ENCODE measurements at regions not wholly inside any gene's neighbourhood (a gene's known extent, or its start where the extent isn't known, plus 50 kb on each side); places are given as distances from the start of the nearest gene placed in this dataset.

GRCh38 chr2:128409326-128410034 lies 90.8 kb upstream of the HS6ST1 start:
- ChIA-PET CTCF (no interaction called here), POLR2A (ENCODE audit: unreplicated experiment) (no interaction called here)
- no TSS peak for BruUV-seq (replicated peaks)
- Histone ChIP-seq H3K4me3 (no peak overlapping the region), H2AFZ (no peak overlapping the region), H3K79me2 (ENCODE audit: low read depth) (no peaks in the 10 kb centered on the region), H4K20me1 (ENCODE audit: insufficient read depth) (no peaks in the 10 kb centered on the region), H3K4me2 (no peak overlapping the region), H3K9me3 (ENCODE audit: insufficient read depth, low read depth) (no peaks in the 10 kb centered on the region), H3K27ac (no peak overlapping the region), H3K4me1 (replicated peaks; ENCODE audit: insufficient read depth) (no peaks in the 10 kb centered on the region), H3K27me3 (ENCODE audit: insufficient read depth, low read depth) (no peaks in the 10 kb centered on the region), H3F3A (ENCODE audit: insufficient read depth, low read depth) (no peaks in the 10 kb centered on the region), H3K9me2 (ENCODE audit: insufficient read depth) (no peaks in the 10 kb centered on the region), H3K36me3 (ENCODE audit: low read depth) (no peaks in the 10 kb centered on the region)
- DNase-seq, result no peak
- no peak for TF ChIP-seq EZH2 (IDR thresholded peaks at IDR 0.05; ENCODE audit: low read depth)
- no peak for TF ChIP-seq CTCF (conservative IDR thresholded peaks at IDR 0.05)
- intact Hi-C loops (cut with micrococcal nuclease; ENCODE audit: unreplicated experiment), result no loop called here

GRCh38 chr2:128410035-128410757 lies 91.5 kb upstream of the HS6ST1 start:
- POLR2A ChIA-PET (ENCODE audit: unreplicated experiment), result no interaction called here
- no peak for DNase-seq
- no peak overlapping the region for H2AFZ ChIP-seq
- no peaks in the 10 kb centered on the region for H3K36me3 ChIP-seq (ENCODE audit: low read depth)
- H3F3A ChIP-seq (ENCODE audit: insufficient read depth, low read depth), result no peaks in the 10 kb centered on the region
- intact Hi-C loops (cut with micrococcal nuclease; ENCODE audit: unreplicated experiment), result no loop called here
- no TSS peak for BruUV-seq (replicated peaks)
- H3K9me3 ChIP-seq (ENCODE audit: insufficient read depth, low read depth), result no peaks in the 10 kb centered on the region
- no peaks in the 10 kb centered on the region for H3K4me1 ChIP-seq (replicated peaks; ENCODE audit: insufficient read depth)
- no peak overlapping the region for H3K4me3 ChIP-seq
- no peaks in the 10 kb centered on the region for H3K79me2 ChIP-seq (ENCODE audit: low read depth)
- H3K27ac ChIP-seq, result no peak overlapping the region
- no peak for TF ChIP-seq CTCF (conservative IDR thresholded peaks at IDR 0.05)
- TF ChIP-seq EZH2 (IDR thresholded peaks at IDR 0.05; ENCODE audit: low read depth), result no peak
- no peaks in the 10 kb centered on the region for H3K27me3 ChIP-seq (ENCODE audit: insufficient read depth, low read depth)
- H4K20me1 ChIP-seq (ENCODE audit: insufficient read depth), result no peaks in the 10 kb centered on the region
- H3K4me2 ChIP-seq, result no peak overlapping the region
- H3K9me2 ChIP-seq (ENCODE audit: insufficient read depth), result no peaks in the 10 kb centered on the region
- CTCF ChIA-PET, result no interaction called here

GRCh38 chr2:128410758-128411215 lies 92.1 kb upstream of the HS6ST1 start:
- H3K4me2 ChIP-seq, result no peak overlapping the region
- H3K27me3 ChIP-seq (ENCODE audit: insufficient read depth, low read depth), result no peaks in the 10 kb centered on the region
- BruUV-seq (replicated peaks), result no TSS peak
- no peaks in the 10 kb centered on the region for H4K20me1 ChIP-seq (ENCODE audit: insufficient read depth)
- CTCF ChIA-PET, result no interaction called here
- no peaks in the 10 kb centered on the region; the same call in 1 of the 2 replicates for H3K9me3 ChIP-seq (ENCODE audit: insufficient read depth, low read depth)
- no peaks in the 10 kb centered on the region for H3K4me1 ChIP-seq (replicated peaks; ENCODE audit: insufficient read depth)
- DNase-seq, result no peak
- H3K36me3 ChIP-seq (ENCODE audit: low read depth), result no peaks in the 10 kb centered on the region
- H3K79me2 ChIP-seq (ENCODE audit: low read depth), result no peaks in the 10 kb centered on the region
- H3K27ac ChIP-seq, result no peak overlapping the region
- no peak overlapping the region for H3K4me3 ChIP-seq
- TF ChIP-seq CTCF (conservative IDR thresholded peaks at IDR 0.05), result no peak
- no peak for TF ChIP-seq EZH2 (IDR thresholded peaks at IDR 0.05; ENCODE audit: low read depth)
- no peaks in the 10 kb centered on the region for H3F3A ChIP-seq (ENCODE audit: insufficient read depth, low read depth)
- intact Hi-C loops (cut with micrococcal nuclease; ENCODE audit: unreplicated experiment), result no loop called here
- POLR2A ChIA-PET (ENCODE audit: unreplicated experiment), result no interaction called here
- H3K9me2 ChIP-seq (ENCODE audit: insufficient read depth), result no peaks in the 10 kb centered on the region
- H2AFZ ChIP-seq, result no peak overlapping the region
